ENCODE measurements at regions not wholly inside any gene's neighbourhood (a gene's known extent, or its start where the extent isn't known, plus 50 kb on each side); places are given as distances from the start of the nearest gene placed in this dataset.

DNA sequence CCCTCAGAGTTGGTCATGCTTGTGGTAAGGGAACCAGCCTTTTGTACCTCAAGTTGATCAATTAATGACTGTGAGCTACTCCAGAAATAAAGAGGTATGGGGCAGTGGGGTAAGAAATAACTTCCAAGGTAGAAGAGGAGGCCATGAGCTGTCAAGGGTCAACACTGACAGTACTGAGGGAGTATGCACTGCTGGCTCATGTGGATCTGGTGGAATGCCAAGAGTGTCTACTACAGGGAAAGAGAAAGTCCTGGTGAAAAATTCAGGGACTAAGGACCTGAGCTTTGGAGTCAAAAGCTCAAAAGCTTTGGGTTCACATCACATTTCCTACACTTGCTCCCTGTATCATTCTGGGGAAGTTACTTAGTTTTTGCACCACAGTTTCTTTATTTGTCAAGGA lies 154.9 kb downstream of the SEMA6D start:
- H3K4me2 ChIP-seq (ENCODE audit: low read depth, low read length), result no peak overlapping the region
- no peaks in the 10 kb centered on the region for H3K9me2 ChIP-seq (replicated peaks; ENCODE audit: insufficient read depth, low read length)
- H3K36me3 ChIP-seq (replicated peaks; ENCODE audit: insufficient read depth, low read length), result no peaks in the 10 kb centered on the region
- H3K9me3 ChIP-seq (replicated peaks; ENCODE audit: insufficient read depth, low read length), result no peaks in the 10 kb centered on the region
- DNase-seq, result no peak
- H3K79me2 ChIP-seq (ENCODE audit: low read length), result no peaks in the 10 kb centered on the region
- H3K4me1 ChIP-seq (ENCODE audit: low read length), result no peaks in the 10 kb centered on the region
- no peak overlapping the region for H3K4me3 ChIP-seq (ENCODE audit: low read length)
- no peak overlapping the region for H2AFZ ChIP-seq (ENCODE audit: low read length)
- H3K9ac ChIP-seq (ENCODE audit: low read length), result no peak overlapping the region
- TF ChIP-seq EZH2phosphoT487 (IDR thresholded peaks at IDR 0.05; ENCODE audit: low read length), result no peak
- no peak for TF ChIP-seq EZH2 (optimal IDR thresholded peaks at IDR 0.05; ENCODE audit: low read depth, low read length)
- no peak for TF ChIP-seq CTCF (IDR thresholded peaks at IDR 0.05; ENCODE audit: low read length)
- no peaks in the 10 kb centered on the region for H4K20me1 ChIP-seq (ENCODE audit: insufficient read depth, low read length)
- no peaks in the 10 kb centered on the region for H3F3A ChIP-seq (ENCODE audit: insufficient read depth, low read length)
- H3K27me3 ChIP-seq (replicated peaks; ENCODE audit: insufficient read depth, low read length), result no peaks in the 10 kb centered on the region
- no peak overlapping the region for H3K27ac ChIP-seq (ENCODE audit: low read length)

GRCh38 chr15:47872869-47873432 lies 155.6 kb downstream of the SEMA6D start:
- TF ChIP-seq CTCF (IDR thresholded peaks at IDR 0.05; ENCODE audit: low read length) (no peak), EZH2phosphoT487 (IDR thresholded peaks at IDR 0.05; ENCODE audit: low read length) (no peak), EZH2 (optimal IDR thresholded peaks at IDR 0.05; ENCODE audit: low read depth, low read length) (no peak)
- DNase-seq, result no peak
- Histone ChIP-seq H3K4me1 (ENCODE audit: low read length) (no peaks in the 10 kb centered on the region), H3K4me3 (ENCODE audit: low read length) (no peak overlapping the region), H3K9ac (ENCODE audit: low read length) (no peak overlapping the region), H2AFZ (ENCODE audit: low read length) (no peak overlapping the region), H3K27ac (ENCODE audit: low read length) (no peak overlapping the region), H3F3A (ENCODE audit: insufficient read depth, low read length) (no peaks in the 10 kb centered on the region), H4K20me1 (ENCODE audit: insufficient read depth, low read length) (no peaks in the 10 kb centered on the region), H3K27me3 (replicated peaks; ENCODE audit: insufficient read depth, low read length) (no peaks in the 10 kb centered on the region), H3K9me3 (replicated peaks; ENCODE audit: insufficient read depth, low read length) (no peaks in the 10 kb centered on the region), H3K36me3 (replicated peaks; ENCODE audit: insufficient read depth, low read length) (no peaks in the 10 kb centered on the region), H3K9me2 (replicated peaks; ENCODE audit: insufficient read depth, low read length) (no peaks in the 10 kb centered on the region), H3K79me2 (ENCODE audit: low read length) (no peaks in the 10 kb centered on the region), H3K4me2 (ENCODE audit: low read depth, low read length) (no peak overlapping the region)

DNA sequence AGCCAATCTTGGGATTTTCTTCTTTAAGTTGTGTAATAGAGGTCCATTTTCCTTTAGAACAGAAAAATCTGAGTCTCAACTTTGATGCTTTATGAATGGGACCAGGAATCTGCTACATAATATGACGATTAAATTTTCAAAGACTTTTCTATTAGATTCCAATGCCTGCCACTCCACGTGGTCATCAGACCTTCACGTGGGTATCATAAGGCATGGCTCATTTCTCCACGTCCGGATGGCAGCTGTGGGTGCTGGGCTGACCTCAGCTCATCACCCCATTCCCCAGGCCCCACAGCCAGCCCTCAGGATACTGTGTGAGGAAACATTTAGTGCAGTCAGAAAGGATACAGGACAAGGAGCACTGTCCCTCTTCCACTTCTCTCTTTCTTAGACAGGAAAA lies 159.7 kb downstream of the SEMA6D start:
- no peaks in the 10 kb centered on the region for H3K9me3 ChIP-seq (replicated peaks; ENCODE audit: insufficient read depth, low read length)
- H3K9me2 ChIP-seq (replicated peaks; ENCODE audit: insufficient read depth, low read length), result no peaks in the 10 kb centered on the region
- H4K20me1 ChIP-seq (ENCODE audit: insufficient read depth, low read length), result no peaks in the 10 kb centered on the region
- H3K27ac ChIP-seq (ENCODE audit: low read length), result no peak overlapping the region
- DNase-seq, result no peak
- no peak overlapping the region for H3K9ac ChIP-seq (ENCODE audit: low read length)
- no peak overlapping the region for H2AFZ ChIP-seq (ENCODE audit: low read length)
- H3K4me2 ChIP-seq (ENCODE audit: low read depth, low read length), result no peak overlapping the region
- no peaks in the 10 kb centered on the region for H3K4me1 ChIP-seq (ENCODE audit: low read length)
- H3K4me3 ChIP-seq (ENCODE audit: low read length), result no peak overlapping the region
- no peaks in the 10 kb centered on the region for H3K36me3 ChIP-seq (replicated peaks; ENCODE audit: insufficient read depth, low read length)
- H3F3A ChIP-seq (ENCODE audit: insufficient read depth, low read length), result no peaks in the 10 kb centered on the region
- H3K79me2 ChIP-seq (ENCODE audit: low read length), result no peaks in the 10 kb centered on the region
- TF ChIP-seq EZH2phosphoT487 (IDR thresholded peaks at IDR 0.05; ENCODE audit: low read length) (no peak), CTCF (IDR thresholded peaks at IDR 0.05; ENCODE audit: low read length) (no peak), EZH2 (optimal IDR thresholded peaks at IDR 0.05; ENCODE audit: low read depth, low read length) (no peak)
- H3K27me3 ChIP-seq (replicated peaks; ENCODE audit: insufficient read depth, low read length), result no peaks in the 10 kb centered on the region
